Small intestine (tissue), 7 donors: ENCODE measurements at regions not wholly inside any gene's neighbourhood (a gene's known extent, or its start where the extent isn't known, plus 50 kb on each side); places are given as distances from the start of the nearest gene placed in this dataset.

Experiments
- DNase-seq, 2 donors: peaks; one replicate each; pipeline versions ENCODE4 v3.0.0 to v3.0.0-alpha.2; 2013
- FAIRE-seq: peaks from 2 replicates; lab custom pipeline; 2012; peaks lifted over from hg19 to GRCh38; lab: Jason Lieb, UNC
- H3K27ac ChIP-seq, 3 donors: one replicate each; pipeline ENCODE4 v1.5.1; 2013; ENCODE audit warnings: low read length in 2 of 3, mild to moderate bottlenecking in 2 of 3, control low read depth in 1 of 3, inconsistent platforms in 1 of 3, low read depth in 1 of 3, moderate library complexity in 1 of 3
- H3K27me3 ChIP-seq, 3 donors: one replicate each; pipeline ENCODE4 v1.6.1; 2013; ENCODE audit warnings: low read length in 3 of 3, inconsistent platforms in 1 of 3; ENCODE audit not compliant: control insufficient read depth in 3 of 3, insufficient read depth in 3 of 3
- H3K36me3 ChIP-seq, 3 donors: one replicate each; pipeline ENCODE4 v1.6.1; 2013; ENCODE audit warnings: low read length in 3 of 3, inconsistent platforms in 1 of 3, low read depth in 1 of 3, mild to moderate bottlenecking in 1 of 3, moderate library complexity in 1 of 3; ENCODE audit not compliant: control insufficient read depth in 3 of 3, insufficient read depth in 2 of 3
- H3K4me1 ChIP-seq, 3 donors: one replicate each; pipeline ENCODE4 v1.6.1; 2013; ENCODE audit warnings: low read length in 2 of 3, inconsistent platforms in 1 of 3, low read depth in 1 of 3, mild to moderate bottlenecking in 1 of 3, moderate library complexity in 1 of 3; ENCODE audit not compliant: control insufficient read depth in 3 of 3, insufficient read depth in 2 of 3
- H3K4me3 ChIP-seq, 3 donors: one replicate each; pipeline ENCODE4 v1.5.1; 2013; ENCODE audit warnings: low read length in 3 of 3, control low read depth in 1 of 3, inconsistent platforms in 1 of 3, low read depth in 1 of 3, mild to moderate bottlenecking in 1 of 3, moderate library complexity in 1 of 3
- H3K9me3 ChIP-seq, 2 donors: one replicate each; pipeline ENCODE4 v1.6.1; 2013; ENCODE audit warnings: low read depth in 1 of 2, low read length in 1 of 2; ENCODE audit not compliant: control insufficient read depth in 2 of 2, insufficient read depth in 1 of 2
- whole genome bisulfite sequencing, 3 donors: extraction: QIAGEN DNeasy Blood & Tissue Kit; methylation state at CpG; one replicate each; pipeline ENCODE4 v1.1.7; 2013; 5-methylcytosine and 5-hydroxymethylcytosine counted together
- donor health status: healthy with polysubstance abuse.
- donor health status: control.
- donor health status: control.
- donor health status: Bipolar disorder and iron deficiency.
- donor health status: healthy.

- DNase-seq: no peak
- Histone ChIP-seq H3K4me3 (no peak overlapping the region), H3K36me3 (no peaks in the 10 kb centered on the region), H3K4me1 (no peaks in the 10 kb centered on the region), H3K27me3 (no peaks in the 10 kb centered on the region), H3K27ac (no peak overlapping the region), H3K9me3 (no peaks in the 10 kb centered on the region)
- FAIRE-seq: no peak
- 66 to 77% (median 69%) methylated on average over 3 of the region's 3 CpGs for WGBS, 3 donors
Measured at GRCh38 chr2:5242751-5243150, 449.4 kb upstream of the SOX11 start.

GRCh38 chr2:5250482-5250881, 441.7 kb upstream of the SOX11 start:
- no peak for FAIRE-seq
- Histone ChIP-seq H3K27me3 (no peaks in the 10 kb centered on the region), H3K27ac (no peak overlapping the region), H3K36me3 (no peaks in the 10 kb centered on the region), H3K4me3 (no peak overlapping the region), H3K9me3 (peaks cover 0 to 3% of the 10 kb centered on the region in 2 donors), H3K4me1 (no peaks in the 10 kb centered on the region)
- no peak for DNase-seq
- WGBS, 3 donors: 81 to 88% (median 84%) methylated on average over 5 of the region's 5 CpGs

- Histone ChIP-seq H3K27ac (no peak overlapping the region), H3K4me1 (no peaks in the 10 kb centered on the region), H3K27me3 (no peaks in the 10 kb centered on the region), H3K36me3 (no peaks in the 10 kb centered on the region), H3K9me3 (peaks cover 0 to 3% of the 10 kb centered on the region in 2 donors), H3K4me3 (no peak overlapping the region)
- FAIRE-seq (no peak), DNase-seq (no peak)
- WGBS, 3 donors: 89 to 94% (median 91%) methylated on average over 9 of the region's 9 CpGs
Measured at GRCh38 chr2:5253263-5253662, 438.9 kb upstream of the SOX11 start.

- H3K36me3 ChIP-seq: no peaks in the 10 kb centered on the region
- H3K9me3 ChIP-seq: no peaks in the 10 kb centered on the region
- no peak overlapping the region for H3K27ac ChIP-seq
- FAIRE-seq (no peak), DNase-seq (no peak)
- 48 to 74% (median 59%) methylated on average over 8 of the region's 8 CpGs for WGBS, 3 donors
- no peaks in the 10 kb centered on the region for H3K27me3 ChIP-seq
- H3K4me3 ChIP-seq: no peak overlapping the region
- H3K4me1 ChIP-seq: no peaks in the 10 kb centered on the region
Measured at GRCh38 chr2:5254791-5255332, 437.3 kb upstream of the SOX11 start.

DNA sequence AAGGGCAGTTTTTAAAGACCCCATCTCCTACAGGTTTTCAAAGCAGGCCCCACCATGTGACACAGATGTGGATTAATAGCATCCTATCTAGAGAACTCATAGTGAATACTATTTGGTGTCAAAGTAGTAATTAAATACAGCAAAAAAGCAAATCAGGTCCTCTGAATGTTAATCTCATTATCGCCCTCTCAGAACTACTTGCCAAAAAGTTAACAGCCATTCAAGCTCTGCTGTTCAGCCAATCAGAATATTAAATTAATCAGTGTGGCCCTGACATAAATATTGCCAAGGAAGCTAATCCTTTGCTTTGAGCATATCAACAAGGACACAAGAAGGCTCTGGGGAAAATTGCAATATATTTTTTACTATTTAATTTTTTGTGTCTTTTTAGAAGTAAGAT, 428.9 kb upstream of the SOX11 start:
- DNase-seq: no peak
- Histone ChIP-seq H3K27ac (no peak overlapping the region), H3K36me3 (no peaks in the 10 kb centered on the region), H3K9me3 (no peaks in the 10 kb centered on the region), H3K4me3 (no peak overlapping the region), H3K27me3 (no peaks in the 10 kb centered on the region), H3K4me1 (no peaks in the 10 kb centered on the region)
- FAIRE-seq: no peak
- 91 to 94% (median 93%) methylated on average over 1 of the region's 1 CpG for WGBS, 3 donors

DNA sequence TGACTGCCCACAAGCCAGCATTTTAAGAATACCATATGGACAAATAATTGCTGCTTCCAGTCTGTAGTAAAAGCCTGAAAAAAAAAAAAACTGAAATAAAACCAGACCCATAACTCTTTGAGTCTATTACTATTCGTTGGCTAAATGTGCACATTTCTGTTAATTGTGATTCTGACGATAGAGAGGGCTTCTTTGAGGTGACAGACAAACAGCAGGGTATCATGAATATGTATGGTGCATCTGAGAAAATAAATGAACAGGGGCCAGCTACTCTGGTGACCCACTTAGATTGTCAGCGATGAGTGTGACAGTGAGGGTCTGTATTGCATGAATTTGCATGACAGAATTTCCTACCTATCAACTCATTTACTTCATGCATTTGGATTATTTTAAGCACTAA, 427.8 kb upstream of the SOX11 start:
- no peaks in the 10 kb centered on the region for H3K9me3 ChIP-seq
- no peaks in the 10 kb centered on the region for H3K4me1 ChIP-seq
- no peak for DNase-seq
- no peak overlapping the region for H3K4me3 ChIP-seq
- WGBS, 3 donors: 42 to 70% (median 62%) methylated on average over 3 of the region's 3 CpGs
- H3K27ac ChIP-seq: no peak overlapping the region
- FAIRE-seq: no peak
- H3K27me3 ChIP-seq: no peaks in the 10 kb centered on the region
- no peaks in the 10 kb centered on the region for H3K36me3 ChIP-seq

DNA sequence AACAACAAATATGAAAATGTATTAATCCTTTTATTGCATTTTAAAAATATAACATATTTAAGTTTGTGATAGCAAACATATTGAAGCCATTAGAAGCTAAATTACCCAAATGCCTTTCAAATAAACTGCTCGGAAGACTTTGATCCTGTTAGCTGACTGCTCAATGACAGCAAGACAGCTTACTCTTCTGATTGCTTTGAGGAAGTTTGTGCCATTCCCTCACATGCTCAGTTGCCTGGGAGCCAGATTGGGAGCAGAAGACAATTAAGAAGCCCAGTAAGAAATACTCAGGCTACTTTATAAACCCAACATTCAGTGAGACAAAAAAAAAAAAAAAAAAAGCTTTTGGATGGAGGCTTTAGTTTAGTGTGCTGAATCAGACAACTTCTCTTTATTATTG, 407.1 kb upstream of the SOX11 start:
- H3K27me3 ChIP-seq: no peaks in the 10 kb centered on the region
- WGBS, 3 donors: 50 to 68% (median 60%) methylated on average over 1 of the region's 1 CpG
- no peaks in the 10 kb centered on the region for H3K4me1 ChIP-seq
- H3K36me3 ChIP-seq: no peaks in the 10 kb centered on the region
- no peak for DNase-seq
- no peak overlapping the region for H3K27ac ChIP-seq
- no peak for FAIRE-seq
- no peak overlapping the region for H3K4me3 ChIP-seq
- H3K9me3 ChIP-seq: peaks cover 1 to 3% of the 10 kb centered on the region in 2 donors

- Histone ChIP-seq H3K4me1 (no peaks in the 10 kb centered on the region), H3K9me3 (peaks cover 0 to 1% of the 10 kb centered on the region in 2 donors), H3K36me3 (no peaks in the 10 kb centered on the region), H3K27me3 (no peaks in the 10 kb centered on the region), H3K4me3 (no peak overlapping the region), H3K27ac (no peak overlapping the region)
- FAIRE-seq: no peak
- WGBS, 3 donors: 68 to 69% (median 68%) methylated on average over 8 of the region's 8 CpGs
- DNase-seq: no peak
Measured at GRCh38 chr2:5285872-5286769, 406.1 kb upstream of the SOX11 start.
